Epithelial cell of proximal tubule (primary cell): ENCODE measurements at regions not wholly inside any gene's neighbourhood (a gene's known extent, or its start where the extent isn't known, plus 50 kb on each side); places are given as distances from the start of the nearest gene placed in this dataset.

Experiments
- DNase-seq: peaks from one replicate; pipeline ENCODE4 v3.0.0-alpha.2; 2011; ENCODE audit warnings: low read depth
- H3K4me3 ChIP-seq: 2 replicates; pipeline ENCODE4 v1.5.1; 2011; ENCODE audit warnings: low read depth, mild to moderate bottlenecking, low read length
- CTCF ChIP-seq: conservative IDR thresholded peaks from 2 replicates; pipeline ENCODE4 v1.5.1; 2012; ENCODE audit warnings: low read depth, mild to moderate bottlenecking, low read length

DNA sequence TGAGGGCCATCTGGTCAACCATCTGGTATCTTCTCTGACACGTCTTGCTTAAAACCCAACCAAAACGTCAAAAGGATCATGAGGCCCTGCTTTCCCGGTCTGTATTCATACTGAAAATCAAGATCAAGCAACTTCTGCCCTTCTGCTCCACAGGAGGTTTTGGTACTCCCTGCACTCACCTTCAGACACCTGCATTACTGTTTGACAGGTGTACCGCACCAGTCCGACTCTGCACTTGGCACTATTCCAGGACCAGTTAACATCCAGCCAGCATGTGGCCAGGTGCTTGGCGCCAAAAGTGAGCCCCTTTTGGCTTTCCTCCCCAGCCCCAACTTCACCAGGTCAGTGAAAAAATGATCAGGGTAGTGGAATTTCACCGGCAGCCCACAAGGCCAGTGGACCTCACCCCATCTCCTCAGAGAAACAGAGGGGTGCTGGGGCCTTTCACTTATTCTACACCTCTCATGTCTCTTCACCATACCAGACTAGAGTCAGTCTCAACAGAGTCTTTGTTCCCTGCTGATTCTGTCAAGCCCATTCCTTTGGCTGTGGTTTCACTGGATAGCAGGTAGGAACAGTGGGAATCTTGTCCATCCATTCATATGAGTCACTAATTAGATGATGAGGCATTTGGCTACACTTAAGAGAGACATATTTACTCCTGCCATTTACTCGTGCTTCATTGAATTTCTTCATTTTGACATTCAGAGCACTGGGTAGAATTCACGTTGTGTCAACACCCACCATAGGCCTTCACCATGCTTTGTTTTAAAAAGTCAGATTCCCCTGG is 85.3 kb downstream of the ZNF726 start:
- DNase-seq, result no peak
- no peak for TF ChIP-seq CTCF
- no peak overlapping the region for H3K4me3 ChIP-seq

DNA sequence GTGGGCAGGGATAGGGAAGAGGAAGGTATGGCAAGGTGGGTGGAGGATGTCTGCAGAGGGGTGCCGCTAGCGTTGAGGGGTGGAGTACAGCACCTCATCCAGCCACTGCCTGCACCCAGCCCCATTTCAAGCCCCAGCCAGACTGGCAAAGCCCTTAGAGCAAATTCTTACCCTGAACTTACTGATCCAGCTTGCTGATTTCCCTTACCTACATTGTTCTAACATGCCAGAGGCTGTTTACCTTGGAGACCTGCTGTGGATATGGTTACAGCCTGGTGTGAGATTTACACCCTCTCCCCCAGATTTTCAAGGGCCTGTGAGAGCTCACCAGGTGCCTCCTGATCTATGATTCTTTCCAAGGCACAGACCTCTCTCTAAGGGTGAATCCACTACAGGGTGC is 86.0 kb downstream of the ZNF726 start:
- H3K4me3 ChIP-seq, result no peak overlapping the region
- no peak for DNase-seq
- no peak for TF ChIP-seq CTCF

DNA sequence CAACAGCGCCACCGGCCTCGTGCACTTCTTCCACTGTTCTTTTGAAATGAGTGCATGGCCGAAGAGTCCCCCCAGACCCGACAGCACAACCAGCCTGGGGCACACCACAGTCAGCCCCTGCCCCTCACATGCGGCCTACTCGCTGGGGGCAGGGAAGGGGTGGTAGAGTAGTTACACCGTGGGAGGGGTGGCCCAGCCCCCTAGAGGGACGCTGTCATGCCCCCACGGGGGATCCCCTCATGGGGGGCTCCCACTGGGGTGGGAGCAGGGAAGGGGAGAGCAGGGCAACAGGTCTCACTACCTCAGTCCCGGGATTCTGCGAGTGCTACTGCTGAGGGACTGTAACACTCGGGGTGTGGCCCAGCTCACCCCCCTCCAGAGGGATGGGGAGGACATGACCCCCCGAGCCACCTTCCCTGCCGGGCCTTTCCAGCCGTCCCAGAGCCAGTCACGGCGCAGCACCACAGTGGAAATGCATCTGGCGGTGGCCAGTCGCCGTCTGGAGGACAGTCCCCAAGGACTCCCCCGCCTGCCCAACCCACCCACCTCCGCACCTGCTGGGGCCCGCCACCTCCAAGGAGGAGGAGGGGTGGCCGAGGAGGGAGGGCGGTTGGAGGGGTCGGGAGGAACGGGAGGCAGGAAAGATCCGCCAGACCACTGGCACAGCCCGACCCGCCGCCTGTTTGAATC is 84.6 kb upstream of the ZNF254 start:
- no peak for TF ChIP-seq CTCF
- H3K4me3 ChIP-seq, result no peak overlapping the region
- DNase-seq, result no peak

- no peak overlapping the region for H3K4me3 ChIP-seq
- DNase-seq, result no peak
- TF ChIP-seq CTCF, result no peak
These were observed 83.5 kb upstream of the ZNF254 start for GRCh38 chr19:24003537-24003936.

GRCh38 chr19:24004166-24004565 is 82.8 kb upstream of the ZNF254 start:
- no peak for DNase-seq
- H3K4me3 ChIP-seq, result no peak overlapping the region
- no peak for TF ChIP-seq CTCF

DNA sequence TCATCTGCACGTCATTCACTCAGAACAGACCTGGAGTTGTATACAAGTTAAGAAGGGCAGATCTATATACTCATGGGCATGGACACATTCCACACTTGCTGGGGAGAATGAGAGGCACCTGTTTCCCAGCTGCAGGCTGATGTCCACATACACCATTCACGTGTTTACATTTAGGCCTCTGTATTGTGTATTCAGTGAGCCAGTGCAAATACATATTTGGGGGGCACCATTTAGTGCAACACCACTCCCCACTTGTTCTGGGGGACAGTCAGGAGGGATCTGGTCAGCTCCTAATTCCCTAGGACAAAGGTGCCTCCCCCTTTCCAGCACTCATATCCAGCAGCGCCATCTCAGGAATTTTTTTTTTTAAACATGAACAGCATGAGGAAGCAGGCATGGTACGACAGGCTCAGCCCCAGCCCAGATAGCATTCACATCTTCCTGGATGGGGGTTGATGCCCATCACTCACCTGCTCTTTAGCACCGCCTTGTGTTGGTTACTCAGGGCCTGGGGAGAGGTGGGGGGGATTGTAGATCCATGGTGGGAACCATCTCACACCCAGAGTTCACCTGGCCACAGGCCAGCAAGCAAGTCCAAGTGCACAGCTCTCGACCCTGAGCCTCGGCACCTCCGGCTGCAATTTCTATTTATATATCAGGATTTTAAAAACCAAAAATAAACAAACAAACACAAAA is 56.9 kb upstream of the ZNF254 start:
- H3K4me3 ChIP-seq, result no peak overlapping the region
- no peak for DNase-seq
- no peak for TF ChIP-seq CTCF
